A549 (cell line): ENCODE measurements at regions not wholly inside any gene's neighbourhood (a gene's known extent, or its start where the extent isn't known, plus 50 kb on each side); places are given as distances from the start of the nearest gene placed in this dataset.

ENCODE experiments used
- BHLHE40 ChIP-seq: IDR thresholded peaks from 2 replicates; pipeline ENCODE4 v1.6.1; 2012; ENCODE audit warnings: low read depth, low read length, inconsistent platforms
- CHD2 ChIP-seq: fragments of 150-350 bp; IDR thresholded peaks from 2 replicates; pipeline ENCODE4 v1.6.1; 2014; ENCODE audit warnings: low read length; ENCODE audit not compliant: partially characterized antibody
- GATA3 ChIP-seq: IDR thresholded peaks from 2 replicates; pipeline ENCODE4 v1.6.1; 2012; ENCODE audit warnings: borderline replicate concordance
- POLR2A ChIP-seq: IDR thresholded peaks from 2 replicates; pipeline ENCODE4 v1.6.1; 2012; ENCODE audit warnings: mild to moderate bottlenecking, low read length
- RFX5 ChIP-seq: fragments of 450-650 bp; IDR thresholded peaks from 2 replicates; pipeline ENCODE4 v1.7.1; 2014; ENCODE audit warnings: antibody characterized with exemption, mild to moderate bottlenecking, moderate library complexity
- ZFP36 ChIP-seq: fragments of 450-650 bp; IDR thresholded peaks from 2 replicates; pipeline ENCODE4 v1.6.1; 2014; ENCODE audit warnings: borderline replicate concordance; ENCODE audit not compliant: partially characterized antibody
- TF ChIP-seq, protein P1 (sequence below): fragments of >200 bp; sonication (Bioruptor Twin); formaldehyde crosslinking; IDR thresholded peaks from 3 replicates; pipeline ENCODE4 v1.5.1; 2016
- TF ChIP-seq, protein P2 (sequence below): IDR thresholded peaks from 2 replicates; pipeline ENCODE4 v1.6.1; 2012; ENCODE audit warnings: low read depth, borderline replicate concordance

DNA sequence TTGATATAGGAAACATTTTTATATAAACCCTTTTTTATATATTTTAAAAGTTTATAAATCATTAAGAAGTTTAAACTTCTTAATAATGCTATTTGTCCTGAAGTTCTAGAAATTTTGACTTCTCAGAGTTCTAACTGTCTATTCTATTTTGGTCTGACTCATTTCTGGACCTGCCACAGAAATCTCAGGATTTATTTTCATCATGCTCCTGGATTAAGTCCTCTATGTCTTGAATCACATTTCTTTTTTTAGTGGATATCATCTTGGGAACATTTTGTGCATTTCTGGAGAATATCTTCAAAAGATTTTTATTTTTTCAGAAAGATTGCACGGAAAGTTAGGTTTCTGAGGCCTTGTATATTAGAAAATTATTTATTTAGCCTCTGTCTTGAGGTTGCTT is 289.1 kb downstream of the NDFIP2 start:
- TF ChIP-seq CHD2 (no peak), GATA3 (no peak), RFX5 (no peak), BHLHE40 (no peak), ZFP36 (no peak), POLR2A (no peak)
- TF ChIP-seq, protein P1, sequence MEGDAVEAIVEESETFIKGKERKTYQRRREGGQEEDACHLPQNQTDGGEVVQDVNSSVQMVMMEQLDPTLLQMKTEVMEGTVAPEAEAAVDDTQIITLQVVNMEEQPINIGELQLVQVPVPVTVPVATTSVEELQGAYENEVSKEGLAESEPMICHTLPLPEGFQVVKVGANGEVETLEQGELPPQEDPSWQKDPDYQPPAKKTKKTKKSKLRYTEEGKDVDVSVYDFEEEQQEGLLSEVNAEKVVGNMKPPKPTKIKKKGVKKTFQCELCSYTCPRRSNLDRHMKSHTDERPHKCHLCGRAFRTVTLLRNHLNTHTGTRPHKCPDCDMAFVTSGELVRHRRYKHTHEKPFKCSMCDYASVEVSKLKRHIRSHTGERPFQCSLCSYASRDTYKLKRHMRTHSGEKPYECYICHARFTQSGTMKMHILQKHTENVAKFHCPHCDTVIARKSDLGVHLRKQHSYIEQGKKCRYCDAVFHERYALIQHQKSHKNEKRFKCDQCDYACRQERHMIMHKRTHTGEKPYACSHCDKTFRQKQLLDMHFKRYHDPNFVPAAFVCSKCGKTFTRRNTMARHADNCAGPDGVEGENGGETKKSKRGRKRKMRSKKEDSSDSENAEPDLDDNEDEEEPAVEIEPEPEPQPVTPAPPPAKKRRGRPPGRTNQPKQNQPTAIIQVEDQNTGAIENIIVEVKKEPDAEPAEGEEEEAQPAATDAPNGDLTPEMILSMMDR: no peak
- TF ChIP-seq, protein P2, sequence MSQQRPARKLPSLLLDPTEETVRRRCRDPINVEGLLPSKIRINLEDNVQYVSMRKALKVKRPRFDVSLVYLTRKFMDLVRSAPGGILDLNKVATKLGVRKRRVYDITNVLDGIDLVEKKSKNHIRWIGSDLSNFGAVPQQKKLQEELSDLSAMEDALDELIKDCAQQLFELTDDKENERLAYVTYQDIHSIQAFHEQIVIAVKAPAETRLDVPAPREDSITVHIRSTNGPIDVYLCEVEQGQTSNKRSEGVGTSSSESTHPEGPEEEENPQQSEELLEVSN: no peak
